GM12873 (cell line): ENCODE measurements at regions not wholly inside any gene's neighbourhood (a gene's known extent, or its start where the extent isn't known, plus 50 kb on each side); places are given as distances from the start of the nearest gene placed in this dataset.

Experiments
- CTCF ChIP-seq: IDR thresholded peaks from 2 replicates; pipeline ENCODE4 v1.5.1; 2012; ENCODE audit warnings: low read depth, mild to moderate bottlenecking, moderate library complexity, low read length, control low read depth; ENCODE audit not compliant: insufficient read depth; ENCODE audit errors: missing control alignments

GRCh38 chr11:115660030-115660805, 156.0 kb upstream of the CADM1 start:
- no peak for TF ChIP-seq CTCF

DNA sequence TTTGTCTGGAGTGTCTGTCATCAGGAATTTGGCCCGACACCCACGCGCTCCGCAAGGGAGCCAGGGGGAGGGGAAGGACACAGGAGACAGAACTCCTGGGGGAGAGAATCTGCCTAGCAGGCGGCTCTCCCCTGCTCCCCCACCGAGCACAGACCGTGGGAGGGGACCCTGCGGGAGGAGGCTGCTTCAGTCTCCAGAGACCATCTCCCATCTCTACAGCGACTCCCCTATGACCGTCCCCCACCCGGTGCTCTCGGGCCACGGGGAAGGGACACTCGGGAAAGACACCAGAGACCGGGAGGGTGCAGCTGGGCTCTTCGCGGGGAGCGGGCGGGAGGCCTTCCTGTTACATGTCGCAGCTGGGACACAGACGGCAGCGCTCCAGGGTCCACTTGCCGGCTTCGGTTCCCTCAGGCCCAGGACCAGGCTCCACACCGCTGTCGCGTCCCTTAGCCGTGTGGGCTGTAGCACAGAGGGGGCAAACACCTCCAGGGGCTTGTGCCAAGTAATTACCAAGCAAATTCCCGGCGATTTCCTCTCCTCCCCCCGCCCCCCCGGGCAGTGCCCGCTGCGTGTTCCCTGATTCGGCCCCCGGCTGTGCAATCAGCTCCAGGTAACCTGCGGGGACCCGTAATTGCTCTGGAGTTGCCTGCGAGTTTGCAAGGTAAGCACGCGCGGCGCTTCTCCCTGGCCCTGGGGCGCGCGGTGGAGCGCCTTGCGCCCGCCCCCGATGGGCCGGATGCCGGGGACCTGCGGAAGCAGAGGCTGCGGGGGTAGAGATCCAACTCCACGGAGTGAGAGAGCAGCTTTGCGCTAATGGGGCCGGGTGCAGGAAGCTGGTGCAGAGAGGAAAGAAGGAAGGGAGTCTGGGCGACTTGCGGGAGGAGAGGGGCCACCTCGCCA, 155.1 kb upstream of the CADM1 start:
- TF ChIP-seq CTCF = no peak

- TF ChIP-seq CTCF = no peak
These were observed 153.4 kb upstream of the CADM1 start for GRCh38 chr11:115657586-115657985.

DNA sequence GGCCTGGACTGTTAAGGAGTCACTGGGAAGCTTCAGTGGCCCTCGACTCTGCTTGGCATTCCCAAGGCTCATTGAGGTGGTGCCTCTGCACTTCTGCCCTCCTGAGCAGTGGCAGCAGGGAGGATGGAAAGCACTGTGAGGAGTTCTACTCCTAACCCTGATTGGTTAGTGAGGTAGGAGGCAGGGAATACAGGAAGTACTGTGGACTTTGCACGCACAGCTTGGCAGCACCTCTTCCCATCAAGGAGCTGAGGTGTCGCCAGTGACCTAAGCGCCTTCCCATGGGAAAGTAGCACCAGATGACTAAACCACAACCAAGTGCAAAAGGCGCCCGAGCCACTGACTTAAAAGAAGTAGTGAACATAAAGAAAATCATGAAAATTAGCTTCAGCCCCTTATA, 152.5 kb upstream of the CADM1 start:
- TF ChIP-seq CTCF = no peak

- no peak for TF ChIP-seq CTCF
These were observed 151.8 kb upstream of the CADM1 start for GRCh38 chr11:115656041-115656440.

DNA sequence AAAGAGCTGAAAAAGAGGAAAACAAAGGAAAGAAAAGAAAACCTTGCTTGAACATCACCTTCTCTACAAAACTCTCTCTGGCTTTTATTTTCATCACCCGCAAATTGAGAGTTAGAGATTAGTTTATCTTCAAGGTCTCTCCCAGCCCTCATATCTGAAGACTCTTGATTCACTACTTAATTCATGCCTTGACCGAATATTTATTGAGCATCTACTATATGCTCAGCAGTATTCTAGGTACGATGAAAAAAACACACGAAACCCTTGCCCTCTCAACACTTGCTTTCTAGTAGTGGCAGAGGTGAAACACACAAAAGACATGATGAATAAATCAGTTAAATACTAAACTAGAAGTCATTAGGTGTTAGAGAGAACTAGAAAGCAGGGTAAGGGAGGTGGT, 150.6 kb upstream of the CADM1 start:
- no peak for TF ChIP-seq CTCF

DNA sequence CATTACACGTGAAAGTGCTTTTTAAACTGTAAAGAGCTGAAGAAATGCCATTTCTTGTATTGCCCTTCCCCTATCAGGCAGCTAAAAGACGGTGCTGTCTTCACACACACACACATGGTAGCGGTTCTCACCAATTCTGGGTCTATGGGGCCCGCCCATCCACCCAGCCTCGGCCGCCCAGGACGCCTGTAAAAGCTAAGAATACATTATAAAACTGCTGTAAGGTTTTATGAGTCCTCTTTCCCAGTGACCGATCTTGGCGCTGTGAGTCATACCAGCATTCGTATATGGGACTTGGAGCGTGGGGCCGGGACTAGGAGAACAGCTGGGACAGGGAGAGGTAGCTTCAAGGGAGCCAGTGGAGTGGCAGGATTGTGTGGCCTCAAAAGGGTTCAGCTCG, 149.7 kb upstream of the CADM1 start:
- no peak for TF ChIP-seq CTCF
